Mesenchymal stem cell (in vitro differentiated cells and primary cell): ENCODE measurements at regions not wholly inside any gene's neighbourhood (a gene's known extent, or its start where the extent isn't known, plus 50 kb on each side); places are given as distances from the start of the nearest gene placed in this dataset.
A peak's percentile ranks its signal among the peaks of the same experiment; 100 is the strongest.
"Not testable (repeated sequence)": the region's sequence is repeated elsewhere in the genome, so short reads cannot be mapped to it uniquely, and the experiment has no call there.

Experiments
- DNase-seq: peaks from one replicate; pipeline ENCODE4 v3.0.0-alpha.2; 2013
- H2AFZ ChIP-seq: one replicate; pipeline ENCODE4 v1.6.1; 2013; ENCODE audit warnings: low read depth, mild to moderate bottlenecking, control low read depth, inconsistent platforms, low read length, moderate library complexity
- H2AK5ac ChIP-seq: 2 replicates; pipeline ENCODE4 v1.6.1; 2013; ENCODE audit warnings: low read length, moderate library complexity, mild to moderate bottlenecking, inconsistent platforms; ENCODE audit not compliant: severe bottlenecking
- H2BK120ac ChIP-seq: one replicate; pipeline ENCODE4 v1.6.1; 2013; ENCODE audit warnings: low read depth, mild to moderate bottlenecking, inconsistent platforms, low read length, moderate library complexity
- H2BK12ac ChIP-seq, 2 experiments: one replicate each; pipeline ENCODE4 v1.6.1; 2013; ENCODE audit warnings: inconsistent platforms in 2 of 2, low read length in 2 of 2, mild to moderate bottlenecking in 2 of 2, moderate library complexity in 2 of 2, control low read depth in 1 of 2
- H2BK15ac ChIP-seq: one replicate; pipeline ENCODE4 v1.6.1; 2013; ENCODE audit warnings: mild to moderate bottlenecking, low read depth, inconsistent platforms; ENCODE audit not compliant: poor library complexity, severe bottlenecking
- H2BK5ac ChIP-seq: 2 replicates; pipeline ENCODE4 v1.6.1; 2013; ENCODE audit warnings: low read depth, mild to moderate bottlenecking, low read length, control low read depth, inconsistent platforms; ENCODE audit not compliant: poor library complexity, severe bottlenecking
- H3K14ac ChIP-seq, 2 experiments: one replicate each; pipeline ENCODE4 v1.6.1; 2013; ENCODE audit warnings: inconsistent platforms in 2 of 2, low read length in 2 of 2, control low read depth in 1 of 2, mild to moderate bottlenecking in 1 of 2, moderate library complexity in 1 of 2
- H3K18ac ChIP-seq, 2 experiments: one replicate each; pipeline ENCODE4 v1.6.1; 2013; ENCODE audit warnings: inconsistent platforms in 2 of 2, low read length in 2 of 2, control low read depth in 1 of 2, low read depth in 1 of 2, mild to moderate bottlenecking in 1 of 2
- H3K23ac ChIP-seq, 2 experiments: one replicate each; pipeline ENCODE4 v1.6.1; 2013; ENCODE audit warnings: inconsistent platforms in 2 of 2, low read length in 2 of 2, mild to moderate bottlenecking in 2 of 2, moderate library complexity in 2 of 2, control low read depth in 1 of 2
- H3K27ac ChIP-seq: 2 replicates; pipeline ENCODE4 v1.5.1; 2013; ENCODE audit warnings: mild to moderate bottlenecking, moderate library complexity, low read length, control low read depth, inconsistent platforms; ENCODE audit not compliant: poor library complexity, severe bottlenecking
- H3K27me3 ChIP-seq, 2 experiments: 2 replicates each; pipeline versions ENCODE4 v1.6.1 to v1.7.0; 2013; ENCODE audit warnings: low read length in 2 of 2, mild to moderate bottlenecking in 2 of 2, moderate library complexity in 2 of 2, control low read depth in 1 of 2, inconsistent platforms in 1 of 2; ENCODE audit not compliant: control insufficient read depth in 1 of 2, insufficient read depth in 1 of 2
- H3K36me3 ChIP-seq, 2 experiments: 2 replicates each; pipeline versions ENCODE4 v1.6.1 to v1.7.0; 2013; ENCODE audit warnings: low read length in 2 of 2, control low read depth in 1 of 2, inconsistent platforms in 1 of 2, low read depth in 1 of 2, mild to moderate bottlenecking in 1 of 2; ENCODE audit not compliant: insufficient read depth in 2 of 2, control insufficient read depth in 1 of 2
- H3K4ac ChIP-seq, 2 experiments: one replicate each; pipeline ENCODE4 v1.6.1; 2013; ENCODE audit warnings: inconsistent platforms in 2 of 2, low read length in 2 of 2, mild to moderate bottlenecking in 2 of 2, moderate library complexity in 2 of 2, control low read depth in 1 of 2, low read depth in 1 of 2
- H3K4me1 ChIP-seq: 2 replicates; pipeline ENCODE4 v1.6.1; 2013; ENCODE audit warnings: low read depth, low read length, control low read depth; ENCODE audit not compliant: control insufficient read depth, insufficient read depth
- H3K4me2 ChIP-seq: 2 replicates; pipeline ENCODE4 v1.6.1; 2013; ENCODE audit warnings: low read length, mild to moderate bottlenecking, inconsistent platforms; ENCODE audit not compliant: poor library complexity, severe bottlenecking
- H3K4me3 ChIP-seq, 2 experiments: 2 replicates each; pipeline versions ENCODE4 v1.5.1 to v1.7.0; 2013; ENCODE audit warnings: low read length in 2 of 2, mild to moderate bottlenecking in 2 of 2, control low read depth in 1 of 2, low read depth in 1 of 2; ENCODE audit not compliant: insufficient read depth in 1 of 2
- H3K79me1 ChIP-seq: replicated peaks from 2 replicates; pipeline ENCODE4 v1.6.1; 2013; ENCODE audit warnings: mild to moderate bottlenecking, control low read depth, low read length, inconsistent platforms; ENCODE audit not compliant: poor library complexity, severe bottlenecking
- H3K9ac ChIP-seq: 2 replicates; pipeline ENCODE4 v1.7.0; 2013; ENCODE audit warnings: mild to moderate bottlenecking, low read length, moderate library complexity
- H3K9me3 ChIP-seq: 2 replicates; pipeline ENCODE4 v1.7.0; 2013; ENCODE audit warnings: mild to moderate bottlenecking, low read length; ENCODE audit not compliant: control insufficient read depth
- H4K8ac ChIP-seq: one replicate; pipeline ENCODE4 v1.6.1; 2013; ENCODE audit warnings: inconsistent platforms, mild to moderate bottlenecking, low read length, moderate library complexity
- H4K91ac ChIP-seq: one replicate; pipeline ENCODE4 v1.6.1; 2013; ENCODE audit warnings: mild to moderate bottlenecking, low read length, inconsistent platforms
- WGBS: methylation state at CpG from one replicate; pipeline ENCODE4 v1.1.7; 2013; ENCODE audit warnings: mixed read lengths; 5-methylcytosine and 5-hydroxymethylcytosine counted together

GRCh38 chr4:14000091-14000814 lies 372.7 kb upstream of the BOD1L1 start:
- H3K23ac ChIP-seq = no peak overlapping the region
- no peak overlapping the region for H4K91ac ChIP-seq
- no peak overlapping the region for H2AK5ac ChIP-seq
- H3K4me3 ChIP-seq = no peak overlapping the region
- no peak overlapping the region for H3K9ac ChIP-seq
- H2BK12ac ChIP-seq = no peak overlapping the region
- H3K36me3 ChIP-seq = peaks cover 0 to 3% of the 10 kb centered on the region in 2 experiments
- peaks cover 24% of the 10 kb centered on the region for H3K9me3 ChIP-seq
- H4K8ac ChIP-seq = no peak overlapping the region
- DNase-seq = no peak
- no peak overlapping the region for H3K18ac ChIP-seq
- H3K4me2 ChIP-seq = no peak overlapping the region
- H2BK120ac ChIP-seq = no peak overlapping the region
- no peaks in the 10 kb centered on the region for H3K27me3 ChIP-seq
- H2BK5ac ChIP-seq = no peak overlapping the region
- no peak overlapping the region for H3K27ac ChIP-seq
- no peaks in the 10 kb centered on the region for H3K79me1 ChIP-seq
- no peak overlapping the region for H2AFZ ChIP-seq
- no peak overlapping the region for H3K4ac ChIP-seq
- 64% methylated on average over 1 of the region's 2 CpGs for WGBS
- H2BK15ac ChIP-seq = no peak overlapping the region
- H3K14ac ChIP-seq = no peak overlapping the region
- H3K4me1 ChIP-seq = no peaks in the 10 kb centered on the region

- H2AK5ac ChIP-seq, H3K4me2 ChIP-seq, H3K79me1 ChIP-seq, H3K14ac ChIP-seq, H2BK120ac ChIP-seq, H4K8ac ChIP-seq, H2AFZ ChIP-seq, H3K23ac ChIP-seq, H3K9ac ChIP-seq, H4K91ac ChIP-seq, H3K27me3 ChIP-seq, H3K4me3 ChIP-seq, H2BK15ac ChIP-seq, H3K18ac ChIP-seq, H2BK12ac ChIP-seq, H3K36me3 ChIP-seq, H3K27ac ChIP-seq, DNase-seq, H2BK5ac ChIP-seq, H3K4me1 ChIP-seq, H3K4ac ChIP-seq: not testable (repeated sequence)
- WGBS = 72% methylated on average over 3 of the region's 3 CpGs
- H3K9me3 ChIP-seq = peaks cover 24% of the 10 kb centered on the region
These were observed 374.8 kb upstream of the BOD1L1 start for GRCh38 chr4:14002331-14002730.

- Histone ChIP-seq H2AK5ac (no peak overlapping the region), H3K9me3 (peaks cover 5% of the 10 kb centered on the region), H4K91ac (no peak overlapping the region), H2BK120ac (no peak overlapping the region), H3K79me1 (no peaks in the 10 kb centered on the region), H4K8ac (no peak overlapping the region), H3K4me1 (no peaks in the 10 kb centered on the region), H2BK15ac (no peak overlapping the region), H3K4me2 (no peak overlapping the region), H3K27me3 (no peaks in the 10 kb centered on the region), H2AFZ (no peak overlapping the region), H2BK5ac (no peak overlapping the region), H3K14ac (no peak overlapping the region), H2BK12ac (no peak overlapping the region), H3K4ac (no peak overlapping the region), H3K18ac (no peak overlapping the region), H3K36me3 (no peaks in the 10 kb centered on the region), H3K27ac (no peak overlapping the region), H3K4me3 (no peak overlapping the region), H3K9ac (no peak overlapping the region), H3K23ac (no peak overlapping the region)
- DNase-seq = no peak
- 100% methylated on average over 1 of the region's 3 CpGs for WGBS
These were observed 381.0 kb upstream of the BOD1L1 start for GRCh38 chr4:14008494-14008893.

- H4K91ac ChIP-seq = no peak overlapping the region
- no peak overlapping the region for H2BK5ac ChIP-seq
- H3K36me3 ChIP-seq = no peaks in the 10 kb centered on the region
- H2BK120ac ChIP-seq = no peak overlapping the region
- no peak overlapping the region for H2BK12ac ChIP-seq
- H3K18ac ChIP-seq = no peak overlapping the region
- H3K23ac ChIP-seq = no peak overlapping the region
- H4K8ac ChIP-seq = no peak overlapping the region
- no peak overlapping the region for H3K4ac ChIP-seq
- H3K27ac ChIP-seq = no peak overlapping the region
- H3K27me3 ChIP-seq = no peaks in the 10 kb centered on the region
- WGBS = 79% methylated on average over 4 of the region's 5 CpGs
- peaks cover 2% of the 10 kb centered on the region for H3K4me1 ChIP-seq
- no peak overlapping the region for H3K4me3 ChIP-seq
- H2AK5ac ChIP-seq = no peak overlapping the region
- H3K4me2 ChIP-seq = no peak overlapping the region
- H2AFZ ChIP-seq = no peak overlapping the region
- peak; percentile 57 for DNase-seq
- no peak overlapping the region for H3K9ac ChIP-seq
- H3K14ac ChIP-seq = no peak overlapping the region
- no peak overlapping the region for H2BK15ac ChIP-seq
- H3K79me1 ChIP-seq = no peaks in the 10 kb centered on the region
- peaks cover 18% of the 10 kb centered on the region for H3K9me3 ChIP-seq
These were observed 390.8 kb upstream of the BOD1L1 start for GRCh38 chr4:14018191-14018853.
